GM21528 (cell line): ENCODE measurements at regions not wholly inside any gene's neighbourhood (a gene's known extent, or its start where the extent isn't known, plus 50 kb on each side); places are given as distances from the start of the nearest gene placed in this dataset.
"Not testable (repeated sequence)": the region's sequence is repeated elsewhere in the genome, so short reads cannot be mapped to it uniquely, and the experiment has no call there.

Source experiments
- ATAC-seq: cut with Tn5 transposase; IDR thresholded peaks from one replicate; pipeline ENCODE4 v1.9.1; 2021; ENCODE audit warnings: mild to moderate bottlenecking, moderate library complexity; ENCODE audit not compliant: unreplicated experiment, low FRiP score

DNA sequence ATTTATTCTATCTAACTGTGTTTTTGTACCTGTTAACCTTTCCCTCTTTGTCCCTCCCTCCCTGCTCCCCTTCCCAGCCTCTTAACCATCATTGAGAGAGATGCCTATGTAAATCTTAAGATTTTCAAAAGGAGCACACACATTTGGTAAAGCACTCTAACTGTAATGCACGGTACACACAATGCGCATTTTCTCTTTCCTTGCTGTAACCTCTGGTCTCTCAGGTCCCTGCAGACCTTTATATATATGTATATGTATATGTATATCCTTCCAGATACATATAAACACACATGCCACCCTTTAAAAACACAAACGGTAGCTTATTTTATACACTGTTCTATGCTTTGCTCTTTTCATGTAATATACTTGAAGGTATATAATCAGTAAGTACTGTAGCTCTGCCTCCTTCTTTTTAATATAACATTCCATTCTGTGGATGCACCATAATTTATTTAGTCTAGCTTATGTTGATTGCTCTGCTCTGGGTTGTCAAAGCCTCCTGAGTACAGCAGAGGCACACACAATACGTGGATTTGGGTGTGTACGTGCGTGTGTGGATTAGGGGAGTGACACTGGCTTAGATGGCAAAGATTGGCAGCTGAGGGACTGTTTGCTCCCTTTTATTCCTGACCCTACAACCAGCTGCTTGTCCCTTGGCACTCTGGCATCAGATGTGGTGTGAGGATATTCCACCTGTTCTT, 118.4 kb upstream of the PTPN20 start:
- ATAC-seq, result not testable (repeated sequence)

- not testable (repeated sequence) for ATAC-seq
Measured at GRCh38 chr10:46796351-46796750, 114.9 kb upstream of the PTPN20 start.

DNA sequence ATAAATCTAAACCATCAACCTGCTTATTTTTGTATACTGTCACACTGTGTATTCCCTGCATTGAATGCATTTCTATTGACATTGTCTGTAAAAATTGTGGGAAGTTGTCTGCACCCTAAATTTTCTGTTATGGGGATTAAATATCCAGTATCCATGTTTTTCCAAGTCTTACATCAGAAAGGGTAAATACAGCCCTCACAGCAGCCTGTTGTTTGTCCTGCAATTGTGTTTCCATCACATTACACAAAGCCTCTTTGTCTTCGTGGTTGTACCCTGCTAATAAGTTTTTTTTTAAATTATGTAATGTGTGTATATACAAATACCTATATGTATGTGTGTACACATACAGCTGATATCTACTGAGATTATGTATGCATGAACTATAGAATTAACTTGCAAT, 109.2 kb upstream of the PTPN20 start:
- ATAC-seq, result not testable (repeated sequence)

- not testable (repeated sequence) for ATAC-seq
Measured at GRCh38 chr10:46803082-46803481, 108.1 kb upstream of the PTPN20 start.

DNA sequence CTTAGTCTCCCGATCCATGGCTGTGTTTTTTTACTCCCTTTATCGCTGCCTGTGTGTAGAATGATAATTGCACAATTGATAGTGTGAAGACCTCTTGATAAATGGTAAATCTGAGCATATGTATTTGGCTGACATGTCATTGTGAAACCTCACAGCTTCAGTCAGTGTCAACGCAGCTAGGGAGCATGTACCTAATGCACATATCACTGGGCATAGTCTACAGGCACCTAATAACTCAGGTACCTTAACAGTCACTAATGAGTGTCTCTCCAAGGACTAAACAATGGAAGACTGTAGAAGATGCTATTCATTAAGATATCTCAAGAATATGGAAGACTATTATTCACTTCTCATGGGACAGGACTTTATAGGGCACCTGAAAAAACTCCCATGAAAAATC, 101.0 kb upstream of the PTPN20 start:
- not testable (repeated sequence) for ATAC-seq

DNA sequence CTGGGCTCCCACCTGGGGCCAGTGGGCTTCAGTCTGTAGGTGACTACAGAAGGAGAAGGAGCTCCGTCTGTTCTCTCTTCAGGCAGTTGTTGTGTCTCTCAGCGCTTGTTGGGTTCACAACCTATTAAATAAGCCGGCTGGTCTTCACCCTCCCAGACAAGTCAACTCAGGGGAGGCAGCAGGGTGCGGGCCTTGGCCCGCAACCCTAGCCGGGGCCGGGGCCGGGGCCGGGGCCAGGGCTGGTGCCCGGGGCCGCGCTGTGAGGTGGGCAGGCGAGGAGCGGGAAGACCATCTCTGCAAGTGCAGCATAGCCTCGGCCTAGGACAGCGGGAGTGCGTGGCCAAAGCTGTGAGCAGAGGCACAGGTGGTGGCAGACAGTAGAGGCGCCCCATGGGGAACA, 95.1 kb upstream of the PTPN20 start:
- ATAC-seq, result not testable (repeated sequence)

- not testable (repeated sequence) for ATAC-seq
Measured at GRCh38 chr10:46840393-46841050, 70.7 kb upstream of the PTPN20 start.

DNA sequence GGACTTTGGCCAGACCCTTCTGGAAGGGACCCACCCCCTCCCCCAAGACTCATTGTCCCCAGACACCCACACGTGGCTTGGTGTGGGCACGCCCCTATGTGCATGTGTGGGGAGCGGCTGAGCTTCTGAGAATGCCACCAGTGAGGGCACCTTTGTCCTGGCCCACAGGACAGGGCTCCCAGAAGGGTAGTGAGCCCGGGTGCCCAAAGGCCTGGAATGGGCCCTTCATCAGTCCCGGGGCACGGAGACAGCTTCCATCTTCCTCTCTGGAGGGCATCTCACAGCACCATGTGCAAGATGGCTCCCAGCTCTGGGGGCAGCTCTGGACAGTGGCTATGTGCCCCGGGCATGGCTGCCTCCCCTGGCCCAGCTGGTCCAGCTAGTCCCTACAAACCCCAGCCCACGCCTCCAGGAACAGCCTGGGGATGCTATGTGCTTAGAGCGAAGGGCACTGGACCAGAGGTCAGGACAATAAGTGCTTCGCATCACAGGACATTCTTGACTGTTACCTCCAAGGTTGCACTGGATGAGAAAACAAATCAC, 70.1 kb upstream of the PTPN20 start:
- not testable (repeated sequence) for ATAC-seq

DNA sequence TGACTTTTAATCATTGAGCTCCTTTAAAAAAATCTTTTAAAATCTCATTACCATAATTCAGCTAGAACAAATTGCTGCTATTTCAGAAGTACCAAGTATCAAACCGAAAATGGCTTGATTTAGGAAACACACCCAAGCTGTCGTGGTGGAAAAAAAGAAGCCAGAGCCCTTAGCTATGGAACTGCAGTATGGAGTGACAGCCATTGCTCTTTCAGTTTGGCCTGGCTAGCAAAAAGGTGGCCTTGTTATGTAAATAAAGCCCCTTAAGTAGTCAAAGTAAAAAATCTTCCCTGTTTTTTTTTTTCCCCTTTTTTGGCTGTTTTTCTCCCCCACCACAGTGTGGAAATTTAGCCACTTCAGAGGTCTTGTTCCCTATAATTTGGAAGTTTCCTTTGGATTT, 66.0 kb upstream of the PTPN20 start:
- ATAC-seq, result not testable (repeated sequence)

DNA sequence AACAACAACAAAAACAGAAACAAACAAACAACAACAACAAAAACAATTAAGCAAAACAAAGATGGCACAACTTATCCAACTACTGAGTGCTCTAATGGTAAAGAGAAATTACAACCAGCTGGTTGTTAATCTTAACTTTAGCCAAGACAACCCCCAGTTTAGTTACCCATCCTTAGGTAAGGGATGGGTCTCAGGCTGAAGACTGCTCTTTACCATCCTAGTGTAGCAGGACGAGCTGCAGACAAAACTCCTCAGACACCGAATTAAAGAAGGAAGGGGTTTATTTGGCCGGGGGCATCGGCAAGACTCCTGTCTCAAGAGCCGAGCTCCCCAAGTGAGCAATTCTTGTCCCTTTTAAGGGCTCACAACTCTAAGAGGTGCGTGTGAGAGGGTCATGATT, 65.6 kb upstream of the PTPN20 start:
- ATAC-seq, result not testable (repeated sequence)

DNA sequence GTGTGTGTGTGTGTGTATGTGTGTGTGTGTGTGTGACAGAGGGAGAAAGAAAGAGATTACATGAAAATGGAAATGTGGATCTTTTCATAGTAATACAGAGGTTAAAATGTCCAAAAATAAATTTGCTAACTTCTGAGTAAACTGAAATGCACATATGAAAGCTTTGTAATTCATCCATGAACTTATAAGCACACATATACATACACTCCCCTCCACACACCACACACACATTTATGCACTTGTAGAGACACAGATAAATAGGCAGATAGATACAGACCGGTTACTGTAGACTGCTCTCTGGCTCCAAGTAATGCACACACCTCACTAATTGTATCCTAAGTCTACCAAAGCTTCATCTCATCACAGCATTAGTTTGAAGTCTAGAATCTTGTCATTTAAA, 50.5 kb upstream of the PTPN20 start:
- ATAC-seq, result not testable (repeated sequence)
